ENCODE measurements at regions not wholly inside any gene's neighbourhood (a gene's known extent, or its start where the extent isn't known, plus 50 kb on each side); places are given as distances from the start of the nearest gene placed in this dataset.
A peak's percentile ranks its signal among the peaks of the same experiment; 100 is the strongest.
"Not testable (repeated sequence)": the region's sequence is repeated elsewhere in the genome, so short reads cannot be mapped to it uniquely, and the experiment has no call there.

- Mint-ChIP-seq H3K36me3 (ENCODE audit: low read depth) (no peaks in the 10 kb centered on the region), H3K27ac (no peak overlapping the region), H3K4me1 (peaks cover 10% of the 10 kb centered on the region), H3K4me3 (no peak overlapping the region), H3K9me3 (ENCODE audit: low read depth) (no peaks in the 10 kb centered on the region), H3K27me3 (peaks cover 55% of the 10 kb centered on the region)
- intact Hi-C loops (cut with DNase I, micrococcal nuclease): no loop called here
- DNase-seq: no peak
- POLR2A ChIA-PET: no interaction called here
- no peak for ATAC-seq
- CTCF ChIA-PET: interaction anchor here (0.6 kb wide), 2 partner anchors 78 to 227 kb away, joined by 3 to 5 read pairs; no protein-coding TSS in a partner anchor
Observed at GRCh38 chr10:100645091-100645490, 100.3 kb upstream of the PAX2 start.

- ChIA-PET POLR2A (no interaction called here), CTCF (interaction anchor here (0.6 kb wide), 1 partner anchor 77 kb away, joined by 5 read pairs; no protein-coding TSS in a partner anchor)
- H3K27me3 Mint-ChIP-seq: peaks cover 57% of the 10 kb centered on the region
- no peak overlapping the region for H3K4me3 Mint-ChIP-seq
- H3K27ac Mint-ChIP-seq: no peak overlapping the region
- DNase-seq (no peak), ATAC-seq (no peak)
- H3K36me3 Mint-ChIP-seq (ENCODE audit: low read depth): no peaks in the 10 kb centered on the region
- H3K9me3 Mint-ChIP-seq (ENCODE audit: low read depth): no peaks in the 10 kb centered on the region
- H3K4me1 Mint-ChIP-seq: peaks cover 10% of the 10 kb centered on the region
- intact Hi-C loops (cut with DNase I, micrococcal nuclease): no loop called here
Observed at GRCh38 chr10:100645613-100646392, 99.6 kb upstream of the PAX2 start.

- Mint-ChIP-seq H3K4me1 (no peaks in the 10 kb centered on the region), H3K9me3 (ENCODE audit: low read depth) (no peaks in the 10 kb centered on the region), H3K27ac (no peak overlapping the region), H3K27me3 (peaks cover 51% of the 10 kb centered on the region), H3K36me3 (ENCODE audit: low read depth) (no peaks in the 10 kb centered on the region), H3K4me3 (no peak overlapping the region)
- DNase-seq: no peak
- CTCF ChIA-PET: no interaction called here
- intact Hi-C loops (cut with DNase I, micrococcal nuclease): no loop called here
- POLR2A ChIA-PET: no interaction called here
- peak; percentile 57 for ATAC-seq
Observed at GRCh38 chr10:100647928-100648327, 97.5 kb upstream of the PAX2 start.

GRCh38 chr10:100650693-100651092 is 94.7 kb upstream of the PAX2 start:
- H3K4me3 Mint-ChIP-seq: no peak overlapping the region
- H3K27ac Mint-ChIP-seq: no peak overlapping the region
- no peaks in the 10 kb centered on the region for H3K36me3 Mint-ChIP-seq (ENCODE audit: low read depth)
- DNase-seq: no peak
- H3K4me1 Mint-ChIP-seq: peaks cover 17% of the 10 kb centered on the region
- intact Hi-C loops (cut with DNase I, micrococcal nuclease): no loop called here
- no peak for ATAC-seq
- ChIA-PET POLR2A (no interaction called here), CTCF (no interaction called here)
- peaks cover 55% of the 10 kb centered on the region for H3K27me3 Mint-ChIP-seq
- H3K9me3 Mint-ChIP-seq (ENCODE audit: low read depth): no peaks in the 10 kb centered on the region

- Mint-ChIP-seq H3K4me1 (peaks cover 20% of the 10 kb centered on the region), H3K27me3 (peaks cover 56% of the 10 kb centered on the region)
- H3K36me3 Mint-ChIP-seq (ENCODE audit: low read depth); H3K4me3 Mint-ChIP-seq; CTCF ChIA-PET; ATAC-seq; POLR2A ChIA-PET; H3K27ac Mint-ChIP-seq; intact Hi-C loops (cut with DNase I, micrococcal nuclease); H3K9me3 Mint-ChIP-seq (ENCODE audit: low read depth); DNase-seq: not testable (repeated sequence)
Observed at GRCh38 chr10:100651099-100651498, 94.3 kb upstream of the PAX2 start.

GRCh38 chr10:100651916-100652315 is 93.5 kb upstream of the PAX2 start:
- ATAC-seq: no peak
- no peaks in the 10 kb centered on the region for H3K36me3 Mint-ChIP-seq (ENCODE audit: low read depth)
- H3K9me3 Mint-ChIP-seq (ENCODE audit: low read depth): no peaks in the 10 kb centered on the region
- H3K27ac Mint-ChIP-seq: no peak overlapping the region
- CTCF ChIA-PET: no interaction called here
- peaks cover 20% of the 10 kb centered on the region for H3K4me1 Mint-ChIP-seq
- no peak for DNase-seq
- POLR2A ChIA-PET: no interaction called here
- H3K27me3 Mint-ChIP-seq: peaks cover 51% of the 10 kb centered on the region
- intact Hi-C loops (cut with DNase I, micrococcal nuclease): no loop called here
- H3K4me3 Mint-ChIP-seq: no peak overlapping the region

- ATAC-seq (no peak), DNase-seq (no peak)
- ChIA-PET CTCF (no interaction called here), POLR2A (no interaction called here)
- Mint-ChIP-seq H3K27me3 (peaks cover 56% of the 10 kb centered on the region), H3K4me1 (peaks cover 20% of the 10 kb centered on the region), H3K36me3 (ENCODE audit: low read depth) (no peaks in the 10 kb centered on the region), H3K4me3 (no peak overlapping the region), H3K9me3 (ENCODE audit: low read depth) (no peaks in the 10 kb centered on the region), H3K27ac (no peak overlapping the region)
- intact Hi-C loops (cut with DNase I, micrococcal nuclease): no loop called here
Observed at GRCh38 chr10:100652406-100653135, 92.8 kb upstream of the PAX2 start.

GRCh38 chr10:100653238-100653956 is 92.0 kb upstream of the PAX2 start:
- Mint-ChIP-seq H3K27me3 (peaks cover 59% of the 10 kb centered on the region), H3K4me1 (peaks cover 20% of the 10 kb centered on the region), H3K4me3 (peak overlapping the region; percentile 36), H3K27ac (no peak overlapping the region), H3K36me3 (ENCODE audit: low read depth) (no peaks in the 10 kb centered on the region), H3K9me3 (ENCODE audit: low read depth) (no peaks in the 10 kb centered on the region)
- intact Hi-C loops (cut with DNase I, micrococcal nuclease): no loop called here
- no peak for DNase-seq
- ChIA-PET POLR2A (no interaction called here), CTCF (no interaction called here)
- no peak for ATAC-seq

GRCh38 chr10:100653957-100654781 is 91.2 kb upstream of the PAX2 start:
- ATAC-seq: peak; percentile 48
- no peaks in the 10 kb centered on the region for H3K36me3 Mint-ChIP-seq (ENCODE audit: low read depth)
- no peaks in the 10 kb centered on the region for H3K9me3 Mint-ChIP-seq (ENCODE audit: low read depth)
- POLR2A ChIA-PET: no interaction called here
- H3K4me3 Mint-ChIP-seq: peak overlapping the region; percentile 62
- CTCF ChIA-PET: no interaction called here
- peak; percentile 72 for DNase-seq
- peaks cover 58% of the 10 kb centered on the region for H3K27me3 Mint-ChIP-seq
- intact Hi-C loops (cut with DNase I, micrococcal nuclease): loop anchor here in 1 of 2 experiments (2.0 kb wide), 1 partner anchor 173 kb away; no protein-coding TSS in a partner anchor
- peak overlapping the region; percentile 12 for H3K27ac Mint-ChIP-seq
- H3K4me1 Mint-ChIP-seq: peaks cover 20% of the 10 kb centered on the region

- ATAC-seq (peak; percentile 38), DNase-seq (peak; percentile 42)
- peak overlapping the region; percentile 3 for H3K27ac Mint-ChIP-seq
- H3K9me3 Mint-ChIP-seq (ENCODE audit: low read depth): no peaks in the 10 kb centered on the region
- CTCF ChIA-PET: no interaction called here
- H3K4me3 Mint-ChIP-seq: peak overlapping the region; percentile 62
- H3K36me3 Mint-ChIP-seq (ENCODE audit: low read depth): no peaks in the 10 kb centered on the region
- intact Hi-C loops (cut with DNase I, micrococcal nuclease): loop anchor here in 1 of 2 experiments (2.0 to 5.0 kb wide), 3 partner anchors 87 to 572 kb away; partner anchors contain the start of gene LBX1
- H3K27me3 Mint-ChIP-seq: peaks cover 60% of the 10 kb centered on the region
- POLR2A ChIA-PET: no interaction called here
- H3K4me1 Mint-ChIP-seq: peaks cover 20% of the 10 kb centered on the region
Observed at GRCh38 chr10:100654782-100655325, 90.5 kb upstream of the PAX2 start.

GRCh38 chr10:100655326-100655759 is 90.0 kb upstream of the PAX2 start:
- CTCF ChIA-PET: no interaction called here
- Mint-ChIP-seq H3K9me3 (ENCODE audit: low read depth) (no peaks in the 10 kb centered on the region), H3K27me3 (peaks cover 61% of the 10 kb centered on the region), H3K27ac (no peak overlapping the region), H3K36me3 (ENCODE audit: low read depth) (no peaks in the 10 kb centered on the region), H3K4me1 (peaks cover 20% of the 10 kb centered on the region), H3K4me3 (peak overlapping the region; percentile 59)
- DNase-seq (no peak), ATAC-seq (no peak)
- intact Hi-C loops (cut with DNase I, micrococcal nuclease): loop anchor here in 1 of 2 experiments (2.0 to 5.0 kb wide), 3 partner anchors 87 to 572 kb away; partner anchors contain the start of gene LBX1
- POLR2A ChIA-PET: no interaction called here

Data from activated CD4-positive, alpha-beta T cell treated with anti-CD3 and anti-CD28 coated beads for 36 hours (primary cell).